Trophoblast cell (in vitro differentiated cells and primary cell): ENCODE measurements at regions not wholly inside any gene's neighbourhood (a gene's known extent, or its start where the extent isn't known, plus 50 kb on each side); places are given as distances from the start of the nearest gene placed in this dataset.
A peak's percentile ranks its signal among the peaks of the same experiment; 100 is the strongest.

Experiments
- DNase-seq, 2 donors: peaks; one replicate each; pipeline ENCODE4 v3.0.0-alpha.2; 2016
- H2AFZ ChIP-seq: 2 replicates; pipeline ENCODE4 v1.6.1; 2013; ENCODE audit warnings: low read length, moderate library complexity, mild to moderate bottlenecking; ENCODE audit not compliant: insufficient read depth, poor library complexity
- H2AK5ac ChIP-seq: 2 replicates; pipeline ENCODE4 v1.6.1; 2013; ENCODE audit warnings: mild to moderate bottlenecking, low read length
- H2BK120ac ChIP-seq: 2 replicates; pipeline ENCODE4 v1.6.1; 2013; ENCODE audit warnings: low read length, mild to moderate bottlenecking, moderate library complexity; ENCODE audit not compliant: insufficient read depth, poor library complexity
- H2BK12ac ChIP-seq: 2 replicates; pipeline ENCODE4 v1.6.1; 2013; ENCODE audit warnings: mild to moderate bottlenecking, low read length, moderate library complexity
- H2BK5ac ChIP-seq: 2 replicates; pipeline ENCODE4 v1.6.1; 2013; ENCODE audit warnings: low read length, low read depth, moderate library complexity, mild to moderate bottlenecking; ENCODE audit not compliant: poor library complexity
- H3K14ac ChIP-seq: 2 replicates; pipeline ENCODE4 v1.6.1; 2013; ENCODE audit warnings: mild to moderate bottlenecking, low read length
- H3K18ac ChIP-seq: 2 replicates; pipeline ENCODE4 v1.6.1; 2013; ENCODE audit warnings: mild to moderate bottlenecking, low read length
- H3K23ac ChIP-seq: 2 replicates; pipeline ENCODE4 v1.6.1; 2013; ENCODE audit warnings: low read length
- H3K27ac ChIP-seq: 2 replicates; pipeline ENCODE4 v1.5.1; 2013; ENCODE audit warnings: low read depth, mild to moderate bottlenecking, inconsistent platforms, low read length, moderate library complexity
- H3K27me3 ChIP-seq: 2 replicates; pipeline ENCODE4 v1.6.1; 2013; ENCODE audit warnings: inconsistent platforms, mild to moderate bottlenecking, low read length, moderate library complexity; ENCODE audit not compliant: insufficient read depth
- H3K36me3 ChIP-seq, 2 experiments: 1 replicate in 1 of 2; 2 replicates in 1 of 2; pipeline ENCODE4 v1.6.1; 2013; ENCODE audit warnings: low read length in 2 of 2, mild to moderate bottlenecking in 2 of 2, moderate library complexity in 1 of 2; ENCODE audit not compliant: insufficient read depth in 2 of 2, control insufficient read depth in 1 of 2
- H3K4ac ChIP-seq: 2 replicates; pipeline ENCODE4 v1.6.1; 2013; ENCODE audit warnings: low read depth, mild to moderate bottlenecking, low read length, moderate library complexity
- H3K4me1 ChIP-seq, 2 experiments: 1 replicate in 1 of 2; 2 replicates in 1 of 2; pipeline ENCODE4 v1.6.1; 2013; ENCODE audit warnings: low read length in 2 of 2, mild to moderate bottlenecking in 2 of 2, moderate library complexity in 1 of 2; ENCODE audit not compliant: insufficient read depth in 2 of 2, control insufficient read depth in 1 of 2
- H3K4me2 ChIP-seq: 2 replicates; pipeline ENCODE4 v1.6.1; 2013; ENCODE audit warnings: inconsistent platforms, mild to moderate bottlenecking, low read length, moderate library complexity
- H3K4me3 ChIP-seq: 2 replicates; pipeline ENCODE4 v1.5.1; 2013; ENCODE audit warnings: mild to moderate bottlenecking, low read depth, low read length, inconsistent platforms
- H3K79me1 ChIP-seq: one replicate; pipeline ENCODE4 v1.6.1; 2013; ENCODE audit warnings: low read length
- H3K79me2 ChIP-seq: 2 replicates; pipeline ENCODE4 v1.6.1; 2013; ENCODE audit warnings: low read length, mild to moderate bottlenecking; ENCODE audit not compliant: control insufficient read depth, insufficient read depth, poor library complexity
- H3K9ac ChIP-seq: 2 replicates; pipeline ENCODE4 v1.6.1; 2013; ENCODE audit warnings: mild to moderate bottlenecking, low read length
- H3K9me3 ChIP-seq: 2 replicates; pipeline ENCODE4 v1.6.1; 2013; ENCODE audit warnings: low read depth, mild to moderate bottlenecking, control low read depth, inconsistent platforms, low read length; ENCODE audit not compliant: insufficient read depth
- H4K12ac ChIP-seq: 2 replicates; pipeline ENCODE4 v1.6.1; 2013; ENCODE audit warnings: low read depth, mild to moderate bottlenecking, low read length, moderate library complexity
- H4K8ac ChIP-seq: 2 replicates; pipeline ENCODE4 v1.6.1; 2013; ENCODE audit warnings: low read depth, mild to moderate bottlenecking, low read length, moderate library complexity
- H4K91ac ChIP-seq: one replicate; pipeline ENCODE4 v1.6.1; 2013; ENCODE audit warnings: low read depth, mild to moderate bottlenecking, low read length, moderate library complexity
- whole genome bisulfite sequencing: extraction: QIAGEN DNeasy Blood & Tissue Kit; methylation state at CpG from one replicate; pipeline ENCODE4 v1.1.7; 2013; ENCODE audit warnings: missing lambda C conversion rate; ENCODE audit not compliant: insufficient read length, insufficient coverage; ENCODE audit errors: extremely low coverage; 5-methylcytosine and 5-hydroxymethylcytosine counted together

DNA sequence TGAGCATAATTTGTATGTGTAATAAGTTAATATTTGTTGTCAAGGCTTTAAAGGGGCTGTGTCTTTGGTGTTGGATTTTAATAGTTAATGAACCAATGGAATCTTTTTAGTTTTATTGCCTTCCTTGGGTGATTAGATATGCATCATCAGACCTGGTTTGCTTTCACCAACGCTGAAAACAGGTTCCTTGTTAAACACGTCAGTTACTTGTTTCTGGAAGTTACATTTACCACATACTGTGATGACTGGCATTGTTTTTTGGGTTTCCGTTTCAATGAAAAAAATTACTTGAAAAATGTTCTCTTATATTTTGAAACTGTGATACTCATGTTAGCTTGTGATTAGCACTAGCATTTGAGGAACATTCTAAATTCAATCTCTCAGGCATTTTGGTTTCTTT is 58.6 kb upstream of the RNF144B start:
- Histone ChIP-seq H4K91ac (no peak overlapping the region), H3K18ac (no peak overlapping the region), H3K79me1 (no peaks in the 10 kb centered on the region), H3K4ac (no peak overlapping the region), H3K27me3 (no peaks in the 10 kb centered on the region), H3K9ac (no peak overlapping the region), H3K4me1 (no peaks in the 10 kb centered on the region), H2BK5ac (no peak overlapping the region), H4K8ac (no peak overlapping the region), H3K9me3 (no peaks in the 10 kb centered on the region), H3K14ac (no peak overlapping the region), H3K23ac (no peak overlapping the region), H3K79me2 (no peaks in the 10 kb centered on the region), H2AK5ac (no peak overlapping the region), H2BK120ac (no peak overlapping the region), H3K36me3 (no peaks in the 10 kb centered on the region), H3K4me2 (no peak overlapping the region), H3K4me3 (no peak overlapping the region), H3K27ac (no peak overlapping the region), H4K12ac (no peak overlapping the region), H2BK12ac (no peak overlapping the region), H2AFZ (no peak overlapping the region)
- peak in 1 of 2 donors; percentile 28 for DNase-seq
- WGBS, result no CpG with 5 or more reads among the region's 3 CpGs

DNA sequence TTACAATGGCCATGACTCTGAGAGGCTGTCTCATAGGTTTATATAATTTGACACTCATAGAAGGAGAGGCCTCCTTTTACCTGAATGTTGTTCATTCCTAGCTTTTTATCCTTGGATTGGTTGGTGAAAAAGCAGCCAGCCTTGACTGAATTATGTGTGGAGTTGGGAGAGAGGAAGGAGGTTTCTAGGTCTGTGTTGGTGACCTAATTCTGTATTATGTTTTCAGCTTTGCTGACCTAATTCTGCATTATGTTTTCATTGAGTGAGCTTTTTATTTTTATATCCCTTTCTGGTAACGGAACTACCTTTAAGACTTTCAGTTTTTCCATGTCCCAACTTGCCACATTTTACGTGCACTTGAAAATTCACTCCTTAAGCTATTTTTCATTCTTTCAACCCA is 59.1 kb upstream of the RNF144B start:
- no peak overlapping the region for H3K4ac ChIP-seq
- no peaks in the 10 kb centered on the region for H3K9me3 ChIP-seq
- no peaks in the 10 kb centered on the region for H3K79me2 ChIP-seq
- no peaks in the 10 kb centered on the region for H3K79me1 ChIP-seq
- no peaks in the 10 kb centered on the region for H3K4me1 ChIP-seq
- no peak overlapping the region for H4K8ac ChIP-seq
- no peak overlapping the region for H4K12ac ChIP-seq
- H2BK12ac ChIP-seq, result no peak overlapping the region
- H2BK5ac ChIP-seq, result no peak overlapping the region
- H3K4me3 ChIP-seq, result no peak overlapping the region
- DNase-seq, result no peak
- no peak overlapping the region for H3K4me2 ChIP-seq
- H4K91ac ChIP-seq, result no peak overlapping the region
- H3K9ac ChIP-seq, result no peak overlapping the region
- no peak overlapping the region for H3K14ac ChIP-seq
- H2AFZ ChIP-seq, result no peak overlapping the region
- H2BK120ac ChIP-seq, result no peak overlapping the region
- no peak overlapping the region for H2AK5ac ChIP-seq
- no peaks in the 10 kb centered on the region for H3K27me3 ChIP-seq
- WGBS, result no CpG with 5 or more reads among the region's 2 CpGs
- H3K18ac ChIP-seq, result no peak overlapping the region
- H3K27ac ChIP-seq, result no peak overlapping the region
- no peak overlapping the region for H3K23ac ChIP-seq
- H3K36me3 ChIP-seq, result no peaks in the 10 kb centered on the region

DNA sequence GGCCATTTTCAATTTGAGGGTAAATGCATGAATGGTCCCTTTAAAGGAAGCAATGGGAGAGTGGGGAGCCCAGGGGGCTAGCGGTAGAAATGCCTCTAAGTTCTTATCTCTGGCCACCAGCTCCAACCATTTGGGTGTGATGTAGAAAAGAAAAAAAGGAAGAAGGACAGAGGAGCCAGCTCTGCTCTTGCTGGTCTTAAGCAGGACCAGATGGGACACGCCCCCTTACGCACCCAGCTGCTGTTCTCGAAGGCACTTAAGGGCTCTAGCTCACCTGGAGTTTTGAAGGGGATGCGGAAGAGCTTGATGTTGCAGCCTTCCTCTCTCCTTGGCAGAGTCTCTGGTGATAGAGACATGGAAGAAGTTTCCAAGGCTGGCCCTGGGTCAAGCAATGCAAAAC is 59.5 kb upstream of the RNF144B start:
- Histone ChIP-seq H3K4me1 (no peaks in the 10 kb centered on the region), H3K4ac (no peak overlapping the region), H3K9ac (no peak overlapping the region), H3K18ac (no peak overlapping the region), H2BK120ac (no peak overlapping the region), H3K79me1 (no peaks in the 10 kb centered on the region), H3K27me3 (no peaks in the 10 kb centered on the region), H3K14ac (no peak overlapping the region), H4K12ac (no peak overlapping the region), H3K4me3 (no peak overlapping the region), H2BK12ac (no peak overlapping the region), H2AK5ac (no peak overlapping the region), H3K27ac (no peak overlapping the region), H3K23ac (no peak overlapping the region), H3K4me2 (no peak overlapping the region), H3K79me2 (no peaks in the 10 kb centered on the region), H2BK5ac (no peak overlapping the region), H3K36me3 (no peaks in the 10 kb centered on the region), H2AFZ (no peak overlapping the region), H3K9me3 (no peaks in the 10 kb centered on the region), H4K8ac (no peak overlapping the region), H4K91ac (no peak overlapping the region)
- WGBS, result no CpG with 5 or more reads among the region's 5 CpGs
- DNase-seq, result no peak

DNA sequence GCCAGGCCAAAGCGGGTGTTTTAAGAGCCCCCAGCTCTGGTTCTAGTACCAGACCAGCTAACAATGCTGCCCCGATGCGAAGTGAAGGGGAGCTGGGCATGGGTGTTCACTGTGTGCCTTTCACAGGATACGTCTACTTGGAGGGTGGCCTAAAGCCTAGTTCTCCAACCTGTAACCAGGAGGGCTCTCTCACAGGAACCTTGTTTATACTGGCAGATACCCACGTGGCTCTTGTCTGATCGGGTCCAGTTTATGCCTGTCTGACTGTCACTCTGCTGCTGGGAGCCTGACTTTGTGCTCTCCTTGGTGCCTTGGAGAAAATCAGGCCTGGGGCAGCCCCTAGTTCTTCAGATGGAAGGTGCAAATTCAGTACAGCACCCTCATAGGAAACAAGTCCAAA is 60.2 kb upstream of the RNF144B start:
- no peak overlapping the region for H2AK5ac ChIP-seq
- H3K4me2 ChIP-seq, result no peak overlapping the region
- H3K4ac ChIP-seq, result no peak overlapping the region
- H2AFZ ChIP-seq, result no peak overlapping the region
- H3K27ac ChIP-seq, result no peak overlapping the region
- H3K79me2 ChIP-seq, result no peaks in the 10 kb centered on the region
- no peak overlapping the region for H3K4me3 ChIP-seq
- H2BK120ac ChIP-seq, result no peak overlapping the region
- H2BK12ac ChIP-seq, result no peak overlapping the region
- DNase-seq, result no peak
- no peak overlapping the region for H3K23ac ChIP-seq
- no peak overlapping the region for H2BK5ac ChIP-seq
- no peak overlapping the region for H4K91ac ChIP-seq
- no peaks in the 10 kb centered on the region for H3K4me1 ChIP-seq
- no CpG with 5 or more reads among the region's 6 CpGs for WGBS
- H3K27me3 ChIP-seq, result no peaks in the 10 kb centered on the region
- no peak overlapping the region for H3K14ac ChIP-seq
- no peaks in the 10 kb centered on the region for H3K36me3 ChIP-seq
- no peak overlapping the region for H4K12ac ChIP-seq
- H3K9me3 ChIP-seq, result no peaks in the 10 kb centered on the region
- H3K18ac ChIP-seq, result no peak overlapping the region
- H4K8ac ChIP-seq, result no peak overlapping the region
- H3K79me1 ChIP-seq, result no peaks in the 10 kb centered on the region
- H3K9ac ChIP-seq, result no peak overlapping the region
